HCT116 (cell line): ENCODE measurements at regions not wholly inside any gene's neighbourhood (a gene's known extent, or its start where the extent isn't known, plus 50 kb on each side); places are given as distances from the start of the nearest gene placed in this dataset.

Source experiments
- ATAC-seq: fragments of 200-7000 bp; cut with Tn5 transposase; 2 replicates; pipeline ENCODE4 v1.9.1; 2020; ENCODE audit warnings: mild to moderate bottlenecking, moderate library complexity
- BruUV-seq: library from RNA; stranded (reverse); fragments of 400-500 nt; replicated peaks from 2 replicates; lab custom pipeline; 2021; lab: Mats Ljungman, UMichigan
- CTCF ChIA-PET: fragments of 300-600 bp; sonication (Branson Sonifier 250); formaldehyde crosslinking; loops from one replicate; lab custom pipeline; 2021; ENCODE audit warnings: antibody characterized with exemption; lab: Charles Lee
- POLR2A ChIA-PET: fragments of 300-600, 350-600 bp; sonication (Branson Sonifier 250); formaldehyde crosslinking; loops from one replicate; lab custom pipeline; 2021; ENCODE audit warnings: antibody characterized with exemption; lab: Charles Lee
- RAD21 ChIA-PET, 2 experiments: fragments of 300-600 bp; sonication (Branson Sonifier 250); formaldehyde crosslinking; loops; one replicate each; lab custom pipeline; 2023; ENCODE audit warnings: low total read pairs in 2 of 2; ENCODE audit not compliant: uncharacterized antibody in 2 of 2, unreplicated experiment in 2 of 2, low non-redundant PET in 1 of 2; lab: Charles Lee
- DNase-seq: peaks from one replicate; pipeline ENCODE4 v3.0.0-alpha.2; 2010; ENCODE audit warnings: low read depth, low spot score
- H2AFZ ChIP-seq: fragments of 200-600 bp; shearing (Covaris generic), sonication (generic); 2 replicates; pipeline ENCODE4 v1.6.1; 2017; ENCODE audit warnings: low read depth, mixed run types, mixed read lengths, antibody characterized with exemption, low read length; ENCODE audit not compliant: poor library complexity, severe bottlenecking
- H3K27ac ChIP-seq: 2 replicates; pipeline ENCODE4 v1.5.1; 2012; ENCODE audit warnings: low read depth, low read length
- H3K27me3 ChIP-seq: fragments of 200-600 bp; sonication (generic); 2 replicates; pipeline ENCODE4 v1.6.1; 2016; ENCODE audit warnings: mixed run types, low read length, mixed read lengths; ENCODE audit not compliant: insufficient read depth
- H3K36me3 ChIP-seq, 2 experiments: fragments of 200-500 bp in 1 of 2; fragments of 200-600 bp in 1 of 2; sonication (Bioruptor generic) in 1 of 2; sonication (generic) in 1 of 2; 2 replicates each; pipeline versions ENCODE4 v1.5.1 to v1.6.1; 2014 to 2016; ENCODE audit warnings: low read length in 2 of 2, inconsistent platforms in 1 of 2, mixed read lengths in 1 of 2, mixed run types in 1 of 2; ENCODE audit not compliant: insufficient read depth in 2 of 2, control insufficient read depth in 1 of 2
- H3K4me1 ChIP-seq, 2 experiments: fragments of 200-600 bp in 1 of 2; sonication (generic) in 1 of 2; 2 replicates each; pipeline versions ENCODE4 v1.5.1 to v1.6.1; 2012 to 2017; ENCODE audit warnings: low read length in 2 of 2, inconsistent platforms in 1 of 2, mild to moderate bottlenecking in 1 of 2, mixed read lengths in 1 of 2, mixed run types in 1 of 2, moderate library complexity in 1 of 2; ENCODE audit not compliant: insufficient read depth in 2 of 2, control insufficient read depth in 1 of 2
- H3K4me2 ChIP-seq: fragments of 200-600 bp; sonication (generic); 2 replicates; pipeline ENCODE4 v1.6.1; 2017; ENCODE audit warnings: mixed run types, low read length, mixed read lengths
- H3K4me3 ChIP-seq, 2 experiments: fragments of 200-600 bp in 1 of 2; sonication (generic) in 1 of 2; replicated peaks in 1 of 2; 2 replicates each; pipeline ENCODE4 v1.5.1; 2011 to 2016; ENCODE audit warnings: low read length in 2 of 2, control low read depth in 1 of 2, low read depth in 1 of 2, mild to moderate bottlenecking in 1 of 2, mixed read lengths in 1 of 2, mixed run types in 1 of 2
- H3K79me2 ChIP-seq: fragments of 200-600 bp; sonication (generic); 2 replicates; pipeline ENCODE4 v1.6.1; 2017; ENCODE audit warnings: mild to moderate bottlenecking, mixed run types, low read length, moderate library complexity, mixed read lengths; ENCODE audit not compliant: insufficient read depth
- H3K9ac ChIP-seq: fragments of 200-600 bp; sonication (generic); 2 replicates; pipeline ENCODE4 v1.6.1; 2016; ENCODE audit warnings: low read length, mixed read lengths
- H3K9me2 ChIP-seq: fragments of 200-600 bp; sonication (generic), shearing (Covaris generic); 2 replicates; pipeline ENCODE4 v1.6.1; 2017; ENCODE audit warnings: mixed run types, mild to moderate bottlenecking, moderate library complexity; ENCODE audit not compliant: insufficient read depth
- H3K9me3 ChIP-seq, 2 experiments: fragments of 200-500 bp in 1 of 2; fragments of 200-600 bp in 1 of 2; sonication (Bioruptor generic) in 1 of 2; sonication (generic) in 1 of 2; 2 replicates each; pipeline ENCODE4 v1.6.1; 2014 to 2017; ENCODE audit warnings: low read length in 2 of 2, mixed read lengths in 2 of 2, inconsistent platforms in 1 of 2, low read depth in 1 of 2, mild to moderate bottlenecking in 1 of 2, mixed run types in 1 of 2, moderate library complexity in 1 of 2; ENCODE audit not compliant: control insufficient read depth in 1 of 2, insufficient read depth in 1 of 2
- H4K20me1 ChIP-seq: fragments of 200-600 bp; sonication (generic), shearing (Covaris generic); 2 replicates; pipeline ENCODE4 v1.6.1; 2017; ENCODE audit warnings: mixed run types, mild to moderate bottlenecking, moderate library complexity; ENCODE audit not compliant: insufficient read depth
- CBX3 ChIP-seq: IDR thresholded peaks from 2 replicates; pipeline ENCODE4 v1.6.1; 2012; ENCODE audit warnings: low read depth
- CTCF ChIP-seq, 3 experiments: fragments of 200-600 bp in 1 of 3; sonication (generic) in 1 of 3; IDR thresholded peaks in 2 of 3; conservative IDR thresholded peaks in 1 of 3; 2 replicates each; pipeline ENCODE4 v1.5.1; 2012 to 2017; ENCODE audit warnings: low read depth in 2 of 3, low read length in 2 of 3, antibody characterized with exemption in 1 of 3, borderline replicate concordance in 1 of 3, control low read depth in 1 of 3, mild to moderate bottlenecking in 1 of 3, mixed read lengths in 1 of 3, mixed run types in 1 of 3, moderate library complexity in 1 of 3; ENCODE audit not compliant: insufficient read depth in 1 of 3
- EZH2 ChIP-seq: fragments of 200-600 bp; sonication (generic); IDR thresholded peaks from 2 replicates; pipeline ENCODE4 v1.6.1; 2017; ENCODE audit warnings: antibody characterized with exemption, mixed run types
- EZH2phosphoT487 ChIP-seq: fragments of 200-600 bp; IDR thresholded peaks from 2 replicates; pipeline ENCODE4 v1.6.1; 2018; ENCODE audit warnings: antibody characterized with exemption, borderline replicate concordance
- FOSL1 ChIP-seq: IDR thresholded peaks from 2 replicates; pipeline ENCODE4 v1.6.1; 2012; ENCODE audit warnings: low read depth
- JUND ChIP-seq: IDR thresholded peaks from 2 replicates; pipeline ENCODE4 v1.6.1; 2012
- MAX ChIP-seq: IDR thresholded peaks from 2 replicates; pipeline ENCODE4 v1.6.1; 2012
- RAD21 ChIP-seq: IDR thresholded peaks from 2 replicates; pipeline ENCODE4 v1.6.1; 2012; ENCODE audit warnings: low read depth, mild to moderate bottlenecking
- intact Hi-C: fragments of 100-400 bp; cut with micrococcal nuclease; formaldehyde crosslinking; loops from 2 replicates; pipeline ENCODE4 v1.10.0; 2022
- TF ChIP-seq, protein P1 (sequence below): IDR thresholded peaks from 2 replicates; pipeline ENCODE4 v1.6.1; 2012; ENCODE audit warnings: low read depth

GRCh38 chr5:15248731-15249130 lies 251.2 kb upstream of the FBXL7 start:
- H3K27me3 ChIP-seq = no peaks in the 10 kb centered on the region
- no peaks in the 10 kb centered on the region for H3K4me1 ChIP-seq
- H3K9me3 ChIP-seq = peaks cover 0 to 10% of the 10 kb centered on the region in 2 experiments; a peak in 2 of 4 replicates
- no peak overlapping the region for H3K4me2 ChIP-seq
- no peak overlapping the region for H3K9ac ChIP-seq
- H3K9me2 ChIP-seq = no peaks in the 10 kb centered on the region
- no peak overlapping the region for H2AFZ ChIP-seq
- no peak overlapping the region for H3K4me3 ChIP-seq
- TF ChIP-seq EZH2 (no peak), MAX (no peak), FOSL1 (no peak), RAD21 (no peak), CTCF (IDR thresholded peaks at IDR 0.05 in 2 of 3, conservative IDR thresholded peaks at IDR 0.05 in 1 of 3; ENCODE audit: borderline replicate concordance in 1 of 3, insufficient read depth in 1 of 3, low read depth in 2 of 3, low read length in 2 of 3) (no peak)
- POLR2A ChIA-PET = no interaction called here
- CTCF ChIA-PET = no interaction called here
- no peaks in the 10 kb centered on the region for H3K79me2 ChIP-seq
- no peaks in the 10 kb centered on the region for H4K20me1 ChIP-seq
- ATAC-seq (no peak), DNase-seq (no peak)
- RAD21 ChIA-PET = no interaction called here
- intact Hi-C loops = no loop called here
- no peaks in the 10 kb centered on the region for H3K36me3 ChIP-seq
- H3K27ac ChIP-seq = no peak overlapping the region
- BruUV-seq = no TSS peak

DNA sequence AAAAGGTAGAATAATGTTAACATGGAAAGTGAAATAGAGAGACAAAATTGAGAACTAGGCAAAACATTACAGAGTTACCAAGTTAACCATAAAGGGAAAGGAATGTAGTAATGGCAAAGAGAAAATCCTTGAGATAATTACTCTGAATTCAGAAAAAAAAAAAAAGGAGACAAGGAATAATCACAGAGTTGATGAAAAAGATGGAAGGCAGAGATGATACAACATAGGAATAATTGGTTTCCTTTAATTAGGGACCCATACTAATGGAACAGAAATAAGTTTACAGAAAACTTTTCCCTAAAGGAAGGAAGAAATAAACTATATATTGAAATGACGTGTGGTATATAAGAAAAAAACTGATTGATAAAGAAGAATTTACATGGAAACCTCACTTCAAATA lies 254.1 kb upstream of the FBXL7 start:
- no peaks in the 10 kb centered on the region for H3K27me3 ChIP-seq
- intact Hi-C loops = no loop called here
- ChIA-PET POLR2A (no interaction called here), RAD21 (no interaction called here), CTCF (no interaction called here)
- H3K27ac ChIP-seq = no peak overlapping the region
- no peaks in the 10 kb centered on the region for H3K4me1 ChIP-seq
- H3K9me2 ChIP-seq = no peaks in the 10 kb centered on the region
- H3K79me2 ChIP-seq = no peaks in the 10 kb centered on the region
- no TSS peak for BruUV-seq
- H4K20me1 ChIP-seq = no peaks in the 10 kb centered on the region
- TF ChIP-seq EZH2phosphoT487 (no peak), JUND (no peak), CBX3 (no peak)
- TF ChIP-seq, protein P1, sequence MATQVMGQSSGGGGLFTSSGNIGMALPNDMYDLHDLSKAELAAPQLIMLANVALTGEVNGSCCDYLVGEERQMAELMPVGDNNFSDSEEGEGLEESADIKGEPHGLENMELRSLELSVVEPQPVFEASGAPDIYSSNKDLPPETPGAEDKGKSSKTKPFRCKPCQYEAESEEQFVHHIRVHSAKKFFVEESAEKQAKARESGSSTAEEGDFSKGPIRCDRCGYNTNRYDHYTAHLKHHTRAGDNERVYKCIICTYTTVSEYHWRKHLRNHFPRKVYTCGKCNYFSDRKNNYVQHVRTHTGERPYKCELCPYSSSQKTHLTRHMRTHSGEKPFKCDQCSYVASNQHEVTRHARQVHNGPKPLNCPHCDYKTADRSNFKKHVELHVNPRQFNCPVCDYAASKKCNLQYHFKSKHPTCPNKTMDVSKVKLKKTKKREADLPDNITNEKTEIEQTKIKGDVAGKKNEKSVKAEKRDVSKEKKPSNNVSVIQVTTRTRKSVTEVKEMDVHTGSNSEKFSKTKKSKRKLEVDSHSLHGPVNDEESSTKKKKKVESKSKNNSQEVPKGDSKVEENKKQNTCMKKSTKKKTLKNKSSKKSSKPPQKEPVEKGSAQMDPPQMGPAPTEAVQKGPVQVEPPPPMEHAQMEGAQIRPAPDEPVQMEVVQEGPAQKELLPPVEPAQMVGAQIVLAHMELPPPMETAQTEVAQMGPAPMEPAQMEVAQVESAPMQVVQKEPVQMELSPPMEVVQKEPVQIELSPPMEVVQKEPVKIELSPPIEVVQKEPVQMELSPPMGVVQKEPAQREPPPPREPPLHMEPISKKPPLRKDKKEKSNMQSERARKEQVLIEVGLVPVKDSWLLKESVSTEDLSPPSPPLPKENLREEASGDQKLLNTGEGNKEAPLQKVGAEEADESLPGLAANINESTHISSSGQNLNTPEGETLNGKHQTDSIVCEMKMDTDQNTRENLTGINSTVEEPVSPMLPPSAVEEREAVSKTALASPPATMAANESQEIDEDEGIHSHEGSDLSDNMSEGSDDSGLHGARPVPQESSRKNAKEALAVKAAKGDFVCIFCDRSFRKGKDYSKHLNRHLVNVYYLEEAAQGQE = no peak
- no peak overlapping the region for H3K9ac ChIP-seq
- no peak overlapping the region for H2AFZ ChIP-seq
- DNase-seq (no peak), ATAC-seq (no peak)
- no peak overlapping the region for H3K4me3 ChIP-seq
- H3K9me3 ChIP-seq = peaks cover 8 to 12% of the 10 kb centered on the region in 2 experiments; a peak in 2 of 4 replicates
- H3K36me3 ChIP-seq = no peaks in the 10 kb centered on the region
- H3K4me2 ChIP-seq = no peak overlapping the region
